Stimulated activated CD4-positive, alpha-beta T cell treated with anti-CD3 and anti-CD28 coated beads, Interleukin-12 subunit alpha, Interleukin-12 subunit beta, amount 100 ng/mL, for 48 hours (primary cell): ENCODE measurements at regions not wholly inside any gene's neighbourhood (a gene's known extent, or its start where the extent isn't known, plus 50 kb on each side); places are given as distances from the start of the nearest gene placed in this dataset.
"Not testable (repeated sequence)": the region's sequence is repeated elsewhere in the genome, so short reads cannot be mapped to it uniquely, and the experiment has no call there.

Experiments
- DNase-seq, 3 donors: peaks; one replicate each; pipeline ENCODE4 v3.0.0-alpha.2; 2020; ENCODE audit warnings: low read depth in 2 of 3, low spot score in 1 of 3

DNA sequence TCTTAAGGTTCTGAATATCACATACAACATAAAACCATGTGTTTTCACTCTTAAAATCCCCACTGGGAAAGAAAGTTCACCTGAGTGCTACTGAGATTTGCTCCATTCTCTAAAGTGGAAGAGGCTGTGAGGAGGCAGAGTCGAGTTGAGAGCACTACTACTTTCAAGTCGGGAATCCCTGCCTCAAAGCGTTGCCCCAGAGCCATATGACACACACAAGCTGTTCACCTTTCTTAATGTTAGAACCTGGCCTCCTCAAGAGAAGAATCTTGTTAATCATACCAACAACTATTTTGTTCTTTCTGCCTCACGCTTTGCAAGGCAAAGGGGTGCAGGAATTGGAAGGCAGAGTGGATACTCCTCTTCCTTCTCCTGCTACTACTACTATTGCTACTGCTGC lies 149.7 kb upstream of the DAAM1 start:
- DNase-seq = no peak

DNA sequence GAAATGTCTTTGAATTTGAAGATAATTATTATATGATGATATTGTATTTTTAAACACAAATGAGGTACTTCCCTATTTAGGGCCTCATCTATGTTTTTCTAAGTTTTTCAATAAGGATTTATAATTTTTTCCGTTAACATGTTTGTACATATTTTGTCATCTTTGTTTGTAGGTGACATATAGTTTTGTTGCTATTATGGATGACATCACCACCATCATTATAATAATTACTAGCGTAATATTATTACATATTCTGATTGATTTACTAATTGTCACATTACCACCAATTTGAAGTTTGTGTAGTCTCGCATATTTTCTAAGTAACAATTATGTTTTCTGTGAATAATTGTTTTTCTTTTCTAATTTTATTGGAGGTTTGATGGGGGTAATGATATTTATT lies 147.2 kb upstream of the DAAM1 start:
- no peak for DNase-seq

DNA sequence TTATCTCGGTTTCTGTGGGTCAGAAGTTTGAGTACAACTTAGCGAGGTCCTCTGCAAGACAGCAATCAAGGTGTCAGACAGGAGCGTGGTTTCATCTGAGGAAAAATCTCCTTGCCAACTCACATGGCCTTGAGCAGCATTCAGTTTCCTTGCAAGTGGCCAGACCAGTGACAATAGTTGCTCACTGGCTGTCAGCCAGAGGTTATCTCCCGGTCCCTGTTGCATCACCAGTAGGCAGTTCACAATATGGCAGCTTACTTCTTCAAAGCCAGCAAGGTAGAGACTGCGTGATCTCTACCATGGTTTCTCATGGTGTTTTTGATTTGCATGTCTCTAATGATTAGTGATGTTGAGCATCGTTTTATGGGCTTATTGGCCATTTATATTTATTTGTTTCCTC lies 143.8 kb upstream of the DAAM1 start:
- no peak for DNase-seq

DNA sequence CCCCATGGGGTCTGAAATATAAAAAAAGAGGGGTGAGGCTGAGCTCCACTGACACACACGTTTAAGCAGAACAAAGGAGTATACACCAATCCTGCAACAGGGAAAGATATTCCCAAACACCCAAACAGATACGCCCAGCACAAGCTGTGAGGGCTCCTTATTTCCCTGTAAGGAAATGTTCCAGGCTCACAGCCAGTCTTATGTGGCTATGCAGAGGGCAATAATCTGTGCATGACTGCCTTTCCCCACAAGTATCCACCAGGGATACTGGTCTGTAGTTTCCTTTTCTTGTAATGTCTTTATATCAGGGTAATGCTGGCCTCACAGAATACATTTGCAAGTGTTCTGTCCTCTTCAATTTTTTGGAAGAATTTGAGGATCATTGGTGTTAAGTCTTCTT lies 141.7 kb upstream of the DAAM1 start:
- DNase-seq = no peak

DNA sequence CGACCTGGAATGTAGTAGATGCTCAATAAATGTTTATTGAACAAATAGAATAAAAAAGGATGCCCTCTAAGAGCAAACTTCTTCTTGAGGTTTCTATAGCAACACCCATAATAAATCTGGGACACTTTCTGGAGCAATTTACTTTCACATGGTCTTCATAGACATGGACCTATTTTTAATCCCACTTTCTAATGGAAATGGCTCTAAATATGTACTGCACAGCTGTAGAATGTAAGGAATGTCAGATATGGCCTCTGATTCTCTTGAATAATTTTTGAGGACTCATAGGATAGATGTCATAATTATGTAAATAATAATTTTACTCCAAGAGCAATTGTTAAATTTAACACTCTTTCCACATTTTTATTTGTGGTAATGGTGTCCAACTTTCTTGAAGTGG lies 133.5 kb upstream of the DAAM1 start:
- DNase-seq = no peak

DNA sequence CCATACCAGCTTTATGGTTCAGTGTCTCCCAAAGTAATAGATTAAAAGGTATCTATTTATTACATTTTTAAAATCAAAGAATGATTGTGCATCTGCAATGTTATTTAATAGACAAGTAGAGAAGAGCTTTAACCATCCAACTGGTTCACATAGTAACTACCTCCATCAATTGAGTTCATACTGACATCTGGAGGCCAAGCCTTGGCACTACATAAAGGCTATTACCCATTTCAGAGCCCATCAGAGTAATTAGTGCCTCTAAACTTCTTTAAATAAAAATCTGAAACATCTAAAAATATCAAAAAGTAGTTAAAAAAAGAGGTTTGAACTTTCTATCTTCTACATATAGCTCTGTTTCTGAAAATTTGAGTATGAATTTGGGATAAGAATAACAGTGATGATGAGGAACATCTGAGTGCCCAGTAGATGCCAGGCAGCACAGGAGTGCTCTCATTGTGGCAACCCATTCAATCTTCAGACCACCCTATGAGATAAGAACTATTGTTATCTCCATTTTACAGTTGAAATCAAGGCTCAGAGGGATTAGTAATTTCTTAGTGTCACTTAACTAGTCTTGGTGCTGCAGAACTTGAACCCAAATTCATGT lies 132.9 kb upstream of the DAAM1 start:
- DNase-seq = peak; percentile 6 to 15 (median 7)

DNA sequence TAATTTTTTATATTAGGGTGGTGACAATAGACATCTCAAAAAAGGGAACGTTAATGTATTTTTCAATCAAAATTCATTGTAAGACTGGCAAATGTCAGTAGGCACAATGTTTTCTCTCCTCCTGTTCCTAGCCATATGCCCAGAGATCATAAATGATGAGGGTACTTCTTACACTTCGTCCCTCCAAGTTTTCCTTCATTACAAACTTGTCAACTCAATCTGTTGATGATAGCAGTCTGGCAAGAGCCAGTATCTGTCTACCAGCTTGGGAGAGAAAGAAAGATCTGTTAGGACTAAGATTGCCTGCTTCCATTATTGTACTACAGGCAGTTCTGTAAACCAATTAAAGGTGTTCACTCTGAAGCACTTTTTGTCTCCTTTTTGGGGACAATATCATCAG lies 130.9 kb upstream of the DAAM1 start:
- DNase-seq = no peak

DNA sequence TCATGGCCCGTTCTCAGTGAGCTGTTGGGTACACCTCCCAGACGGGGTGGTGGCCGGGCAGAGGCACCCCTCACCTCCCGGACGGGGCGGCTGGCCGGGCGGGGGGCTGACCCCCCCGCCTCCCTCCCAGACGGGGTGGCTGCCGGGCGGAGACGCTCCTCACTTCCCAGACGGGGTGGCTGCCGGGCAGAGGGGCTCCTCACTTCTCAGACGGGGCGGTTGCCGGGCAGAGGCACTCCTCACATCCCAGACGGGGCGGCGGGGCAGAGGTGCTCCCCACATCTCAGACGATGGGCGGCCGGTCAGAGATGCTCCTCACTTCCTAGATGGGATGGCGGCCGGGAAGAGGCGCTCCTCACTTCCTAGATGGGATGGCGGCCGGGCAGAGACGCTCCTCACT lies 129.7 kb upstream of the DAAM1 start:
- not testable (repeated sequence) for DNase-seq

DNA sequence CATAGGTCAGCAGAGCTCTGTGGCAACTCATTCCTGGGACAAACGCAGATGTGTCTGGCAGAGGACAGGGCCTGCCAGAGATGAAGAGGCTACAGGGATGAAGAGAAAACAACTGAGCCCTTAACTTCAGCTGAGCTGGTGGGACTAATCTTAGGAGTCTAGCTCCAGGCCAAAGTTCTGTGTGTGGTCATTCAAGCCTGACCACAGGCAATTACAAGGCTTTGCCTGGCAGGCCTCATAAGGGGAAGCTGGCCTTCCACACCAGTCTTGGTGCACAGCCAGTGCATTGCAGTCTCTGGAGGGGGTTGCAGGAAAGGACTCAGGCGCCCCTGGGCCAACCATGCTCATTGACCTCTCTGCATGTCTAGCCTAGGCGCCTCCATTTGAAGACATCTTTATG lies 127.6 kb upstream of the DAAM1 start:
- DNase-seq = no peak

DNA sequence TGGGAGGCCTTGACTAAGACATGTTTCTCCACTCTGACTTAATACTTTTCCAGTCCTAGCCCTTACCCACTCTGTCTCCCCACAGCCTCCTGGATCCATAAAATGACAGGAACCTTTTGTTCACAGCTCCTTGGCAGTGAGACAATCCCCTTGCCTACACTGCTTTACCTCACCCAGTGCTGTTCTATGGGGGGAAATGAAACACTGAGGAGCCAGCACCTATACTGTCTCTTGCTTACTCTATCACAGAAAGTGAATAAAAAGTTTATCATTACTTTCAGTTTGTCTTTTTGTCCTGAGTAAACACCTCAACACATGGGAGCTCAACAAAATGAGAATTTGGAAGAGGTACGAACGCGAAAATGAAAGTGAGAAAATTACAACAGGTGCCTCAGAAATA lies 127.2 kb upstream of the DAAM1 start:
- DNase-seq = no peak

DNA sequence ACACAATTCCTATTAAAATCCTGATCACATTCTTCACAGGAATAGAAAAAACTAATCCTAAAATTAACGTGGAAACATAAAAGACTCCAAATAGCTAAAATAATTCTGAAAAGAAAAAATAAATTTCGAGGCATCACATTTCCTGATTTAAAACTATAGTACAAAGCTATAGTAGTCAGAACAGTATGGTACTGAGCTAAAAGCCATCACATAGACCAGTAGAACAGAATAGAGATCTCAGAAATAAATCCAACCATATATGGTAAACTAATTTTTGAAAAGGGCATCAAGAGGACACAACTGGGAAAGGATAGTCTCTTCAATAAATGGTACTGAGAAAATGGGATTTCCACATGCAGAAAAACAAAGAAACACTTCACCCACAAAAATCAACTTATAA lies 125.2 kb upstream of the DAAM1 start:
- DNase-seq = no peak

DNA sequence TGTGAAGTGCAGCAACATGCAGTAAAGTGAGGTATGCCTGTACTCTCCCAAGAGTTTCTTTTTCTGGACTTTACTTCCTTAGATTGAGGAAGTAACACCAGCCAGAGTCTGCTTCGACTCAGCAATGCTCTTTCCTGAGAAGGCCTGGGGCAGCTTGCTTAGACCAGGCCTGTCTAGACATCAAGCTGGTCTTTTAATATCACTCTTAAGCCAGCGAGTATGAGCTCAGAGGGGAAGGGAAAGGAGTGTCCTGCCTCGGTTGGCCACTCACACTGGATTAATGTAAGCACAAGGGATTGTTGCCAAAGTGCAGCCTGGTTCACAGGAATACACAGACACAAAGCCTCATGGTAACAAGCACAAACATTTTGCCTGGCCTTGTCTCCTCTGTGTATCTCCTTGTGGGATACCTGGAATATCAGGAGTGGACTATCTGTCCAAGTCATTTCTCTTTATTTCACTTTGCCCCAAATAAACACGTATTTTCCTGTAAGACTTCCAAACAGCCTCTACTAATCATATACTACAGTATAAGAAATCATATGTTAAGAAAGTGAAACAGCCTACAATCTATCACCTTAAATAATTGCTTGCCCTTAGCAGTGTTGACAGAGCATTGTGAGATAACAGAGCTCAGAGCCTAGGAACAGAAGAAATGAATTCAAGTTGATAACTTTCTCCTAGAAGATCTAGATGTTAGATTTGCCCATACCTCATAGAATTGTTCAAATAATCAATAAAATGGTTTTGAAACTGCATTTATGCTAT lies 121.2 kb upstream of the DAAM1 start:
- no peak for DNase-seq

DNA sequence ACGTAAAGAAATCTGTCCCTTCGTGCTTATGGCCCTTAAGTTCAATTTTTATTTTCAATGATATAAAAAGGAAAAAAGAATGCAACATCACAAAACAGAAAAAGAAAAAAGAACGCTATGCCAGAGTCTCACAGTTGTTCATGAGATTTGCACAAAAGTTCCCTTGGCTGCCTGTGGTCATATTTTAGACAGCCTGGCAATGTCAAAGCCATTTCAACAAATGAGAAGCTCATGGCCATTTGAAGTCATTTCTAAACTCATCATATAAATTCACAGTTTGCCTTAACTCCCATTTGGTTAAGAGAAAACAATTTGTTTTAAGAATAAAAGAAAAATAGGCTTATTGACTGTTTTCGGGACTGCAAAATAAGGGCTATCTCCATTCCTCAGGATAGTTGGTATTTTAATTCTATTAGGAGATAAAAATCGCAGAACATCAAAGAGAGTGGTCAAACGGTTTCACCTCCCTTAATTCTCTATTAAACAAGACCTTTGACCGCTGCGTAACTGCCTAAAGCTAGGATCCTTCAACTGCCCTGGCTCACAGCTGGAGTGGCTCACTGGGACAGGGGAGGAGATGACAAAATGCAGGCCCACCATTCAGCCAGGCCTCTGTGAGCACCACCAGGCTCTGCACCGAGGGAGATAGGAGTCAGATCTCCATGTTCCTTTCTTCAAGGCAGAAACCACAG lies 119.2 kb upstream of the DAAM1 start:
- DNase-seq = no peak

DNA sequence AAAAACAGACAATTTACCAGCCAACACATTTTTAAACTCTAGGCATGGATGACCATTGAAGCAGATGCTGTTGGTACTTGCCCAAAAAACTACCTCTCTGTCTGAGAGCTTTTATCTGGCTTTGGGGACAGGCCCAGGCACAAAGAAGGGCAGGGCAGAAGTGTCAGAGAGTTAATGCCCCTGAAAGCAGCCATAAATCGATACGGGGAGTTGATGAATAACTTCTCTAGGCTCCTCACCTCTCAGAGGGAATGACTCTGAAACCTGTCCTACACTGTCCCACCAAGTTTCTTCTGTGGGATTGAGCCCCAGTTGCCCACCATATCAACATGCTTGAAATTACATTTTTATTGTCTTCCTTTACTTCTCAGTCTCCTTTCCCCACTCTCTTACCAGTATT lies 113.0 kb upstream of the DAAM1 start:
- DNase-seq = no peak

DNA sequence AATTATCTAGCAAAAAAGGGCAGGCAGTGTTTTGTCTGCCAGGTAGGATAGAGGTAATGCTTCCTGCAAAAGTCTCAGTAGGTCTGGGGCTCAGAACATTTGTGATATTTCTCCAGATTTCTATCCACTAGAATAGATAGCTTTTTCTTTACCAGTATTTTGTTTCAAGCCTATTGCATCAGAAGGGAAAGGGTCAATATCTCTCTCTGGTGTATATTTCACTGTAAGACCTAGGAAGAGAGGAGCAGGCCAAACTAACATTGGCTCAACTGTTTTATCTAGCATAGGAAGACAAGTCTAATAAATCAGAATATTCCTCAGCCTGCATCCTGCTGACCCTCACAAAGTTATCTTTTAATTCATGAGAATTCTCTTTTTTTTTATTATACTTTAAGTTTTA lies 106.7 kb upstream of the DAAM1 start:
- DNase-seq = no peak

DNA sequence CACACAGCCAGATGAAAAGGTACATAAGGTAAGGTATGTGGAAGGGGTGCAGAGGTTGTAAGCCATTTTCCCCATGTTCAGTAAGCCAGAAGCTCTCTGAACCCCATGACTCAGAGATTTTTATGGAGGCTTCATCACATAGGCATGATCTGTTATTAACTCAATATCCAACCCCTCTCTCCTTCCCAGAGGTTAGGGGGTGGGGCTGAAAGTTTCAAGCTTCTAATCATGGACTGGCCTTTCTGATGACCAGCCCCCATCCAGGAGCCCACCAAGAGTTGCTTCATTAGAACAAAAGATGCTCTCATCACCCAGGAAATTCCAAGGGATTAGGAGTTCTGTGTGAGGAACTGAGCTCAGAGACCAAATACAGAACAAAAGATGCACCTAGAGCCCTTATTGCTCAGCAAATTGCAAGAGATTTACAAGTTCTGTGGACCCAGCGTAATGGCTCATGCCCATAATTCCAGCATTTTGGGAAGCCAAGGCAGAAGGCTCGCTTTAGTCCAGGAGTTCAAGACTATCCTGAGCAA lies 103.2 kb upstream of the DAAM1 start:
- no peak for DNase-seq

DNA sequence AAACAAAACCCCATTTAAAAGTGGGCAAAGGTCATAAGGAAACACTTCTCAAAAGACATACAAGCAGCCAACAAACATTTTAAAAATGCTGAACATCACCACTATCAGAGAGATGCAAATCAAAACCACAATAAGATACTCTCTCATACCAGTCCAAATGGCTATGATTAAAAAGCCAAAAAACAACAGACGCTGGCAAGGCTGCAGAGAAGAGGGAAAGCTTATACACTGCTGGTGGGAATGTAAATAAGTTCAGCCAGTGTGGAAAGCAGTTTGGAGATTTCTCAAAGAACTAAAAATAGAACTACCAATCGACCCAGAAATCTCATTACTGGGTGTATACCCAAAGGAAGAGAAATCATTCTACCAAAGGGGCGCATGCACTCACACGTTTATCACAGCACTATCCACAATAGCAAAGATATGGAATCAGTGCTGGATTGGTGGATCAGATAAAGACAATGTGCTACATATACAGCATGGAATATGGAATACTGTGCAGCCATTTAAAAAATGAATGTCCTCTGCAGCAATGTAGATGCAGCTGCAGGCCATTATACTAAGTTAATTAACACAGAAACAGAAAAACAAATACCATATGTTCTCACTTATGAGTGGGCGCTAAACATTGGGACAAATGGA lies 102.1 kb upstream of the DAAM1 start:
- no peak for DNase-seq

DNA sequence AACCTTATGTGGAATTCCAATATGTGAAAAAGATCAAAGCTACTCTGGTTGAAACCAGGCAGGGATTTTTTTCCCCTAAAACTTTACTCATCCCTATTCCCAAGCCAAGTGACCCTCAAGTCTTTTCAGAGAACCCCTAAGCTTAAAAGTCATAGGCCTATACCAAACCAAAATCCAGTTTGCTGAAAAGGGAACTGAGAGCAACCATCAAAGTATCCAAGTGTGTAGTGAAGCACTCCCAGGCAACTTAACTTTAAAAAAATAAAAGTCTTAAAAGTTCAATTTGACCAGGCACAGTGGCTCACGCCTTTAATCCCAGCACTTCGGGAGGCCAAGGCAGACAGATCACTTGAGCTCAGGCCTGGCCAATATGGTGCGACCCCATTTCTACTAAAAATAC lies 101.2 kb upstream of the DAAM1 start:
- DNase-seq = no peak

DNA sequence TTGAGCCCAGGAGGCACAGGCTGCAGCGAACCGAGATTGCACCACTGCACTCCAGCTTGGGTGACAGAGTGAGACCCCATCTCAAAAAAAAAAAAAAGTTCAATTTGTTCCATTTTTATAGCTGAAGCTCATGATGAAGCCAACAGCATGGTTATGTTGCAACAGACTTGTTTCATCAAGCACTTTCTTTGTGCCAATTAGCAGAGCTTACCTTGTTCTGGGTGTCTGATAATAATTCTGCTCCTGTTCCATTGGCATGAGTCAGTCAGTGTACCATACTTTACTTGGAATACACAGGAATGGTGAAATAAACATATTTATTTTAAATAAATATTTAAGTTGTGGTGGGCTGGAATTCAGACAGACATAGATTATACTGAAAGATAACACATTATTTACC lies 100.8 kb upstream of the DAAM1 start:
- DNase-seq = no peak

DNA sequence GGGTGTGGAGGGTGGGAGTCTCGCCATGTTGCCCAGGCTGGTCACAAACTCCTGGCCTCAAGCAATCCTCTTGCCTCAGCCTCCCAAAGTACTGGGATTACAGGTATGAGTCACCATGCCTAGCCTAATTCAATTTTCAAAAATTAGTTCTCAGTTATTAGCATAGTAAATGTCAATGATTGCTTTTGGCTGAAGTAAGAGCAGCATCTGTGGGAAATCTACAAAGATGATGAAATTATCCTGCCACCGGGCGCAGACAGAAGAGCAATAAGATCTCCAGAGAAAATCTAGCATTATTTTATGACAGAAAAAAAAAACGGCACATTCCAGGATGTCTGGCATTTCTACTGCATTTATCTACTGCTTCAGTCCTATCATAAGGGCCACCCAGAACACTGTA lies 97.9 kb upstream of the DAAM1 start:
- DNase-seq = no peak

DNA sequence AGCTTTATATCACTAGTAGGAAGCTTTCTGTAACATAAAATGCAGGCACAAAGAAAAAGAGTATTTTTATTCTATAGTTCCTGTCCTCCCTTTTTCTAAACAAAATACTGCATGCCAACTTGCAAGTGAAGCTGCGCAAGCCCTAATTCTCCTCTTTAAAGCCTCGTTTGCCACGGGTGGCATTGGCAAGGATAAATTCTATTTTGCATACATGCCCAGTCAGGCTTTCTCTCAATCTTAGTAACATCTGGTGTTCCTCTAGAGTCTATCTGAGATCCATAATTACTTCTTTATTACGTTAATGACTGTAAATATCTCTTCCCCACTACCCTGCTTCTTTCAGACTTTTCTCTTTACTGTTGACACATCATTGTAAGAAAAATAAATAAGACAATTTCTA lies 97.1 kb upstream of the DAAM1 start:
- no peak for DNase-seq

DNA sequence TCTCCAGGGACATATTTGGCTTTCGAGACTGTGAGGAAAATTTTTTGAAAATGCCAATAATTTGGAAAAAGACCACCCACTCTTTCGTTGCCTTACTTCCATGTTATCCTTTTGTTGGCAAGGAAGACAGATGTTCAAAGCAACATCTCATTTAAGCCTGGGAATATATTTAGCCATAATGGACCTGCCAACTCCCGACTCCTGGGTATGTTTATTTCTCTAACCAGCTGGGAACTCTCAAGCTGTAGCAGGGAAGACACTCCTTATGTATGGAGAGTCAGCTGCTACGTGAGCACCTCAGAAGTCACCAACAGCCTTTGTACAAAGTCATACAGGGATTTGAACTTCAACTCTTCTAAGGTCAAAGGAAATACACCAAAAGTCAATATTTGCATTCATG lies 96.5 kb upstream of the DAAM1 start:
- no peak for DNase-seq
